Activated T-helper 17 cell treated with anti-CD3 and anti-CD28 coated beads, Interleukin-2, amount 50 U/mL, for 72 hours (primary cell): ENCODE measurements at regions not wholly inside any gene's neighbourhood (a gene's known extent, or its start where the extent isn't known, plus 50 kb on each side); places are given as distances from the start of the nearest gene placed in this dataset.
"Not testable (repeated sequence)": the region's sequence is repeated elsewhere in the genome, so short reads cannot be mapped to it uniquely, and the experiment has no call there.

Source experiments
- ATAC-seq: fragments of 150-1000 bp; cut with Tn5 transposase; replicated peaks from 2 replicates; pipeline ENCODE4 v1.10.0; 2021; ENCODE audit warnings: mild to moderate bottlenecking, moderate library complexity
- H3K27ac Mint-ChIP-seq: one replicate; pipeline ENCODE4 v1.8.0; 2022; ENCODE audit warnings: mixed read lengths
- H3K27me3 Mint-ChIP-seq: one replicate; pipeline ENCODE4 v1.8.0; 2022; ENCODE audit warnings: mixed read lengths
- H3K36me3 Mint-ChIP-seq: one replicate; pipeline ENCODE4 v1.8.0; 2022; ENCODE audit warnings: low read depth, mild to moderate bottlenecking, mixed read lengths
- H3K4me1 Mint-ChIP-seq: one replicate; pipeline ENCODE4 v1.8.0; 2022; ENCODE audit warnings: mixed read lengths
- H3K4me3 Mint-ChIP-seq: one replicate; pipeline ENCODE4 v1.8.0; 2022; ENCODE audit warnings: mild to moderate bottlenecking, mixed read lengths
- H3K9me3 Mint-ChIP-seq: one replicate; pipeline ENCODE4 v1.8.0; 2022; ENCODE audit warnings: mixed read lengths

- H3K27me3 Mint-ChIP-seq, result no peaks in the 10 kb centered on the region
- H3K9me3 Mint-ChIP-seq, result no peaks in the 10 kb centered on the region
- no peak for ATAC-seq
Measured at GRCh38 chr6:137316626-137317025, 97.4 kb upstream of the IFNGR1 start.

GRCh38 chr6:137315081-137315480 is 95.9 kb upstream of the IFNGR1 start:
- Mint-ChIP-seq H3K4me1 (no peaks in the 10 kb centered on the region), H3K36me3 (no peaks in the 10 kb centered on the region), H3K27ac (no peak overlapping the region), H3K4me3 (no peak overlapping the region), H3K9me3 (no peaks in the 10 kb centered on the region), H3K27me3 (no peaks in the 10 kb centered on the region)
- ATAC-seq, result no peak

More at GRCh38 chr6:137316626-137317025, 97.4 kb upstream of the IFNGR1 start:
- H3K4me3 Mint-ChIP-seq, result no peak overlapping the region
- no peaks in the 10 kb centered on the region for H3K36me3 Mint-ChIP-seq
- H3K27ac Mint-ChIP-seq, result no peak overlapping the region
- no peaks in the 10 kb centered on the region for H3K4me1 Mint-ChIP-seq

- ATAC-seq, result peak; percentile 72
- H3K9me3 Mint-ChIP-seq, result no peaks in the 10 kb centered on the region
- H3K4me3 Mint-ChIP-seq, result no peak overlapping the region
- H3K27ac Mint-ChIP-seq, result no peak overlapping the region
- no peaks in the 10 kb centered on the region for H3K36me3 Mint-ChIP-seq
- H3K4me1 Mint-ChIP-seq, result no peaks in the 10 kb centered on the region
- H3K27me3 Mint-ChIP-seq, result no peaks in the 10 kb centered on the region
Measured at GRCh38 chr6:137313928-137314855, 95.0 kb upstream of the IFNGR1 start.

- Mint-ChIP-seq H3K36me3 (no peaks in the 10 kb centered on the region), H3K27me3 (no peaks in the 10 kb centered on the region), H3K27ac (no peak overlapping the region), H3K4me1 (no peaks in the 10 kb centered on the region), H3K9me3 (no peaks in the 10 kb centered on the region), H3K4me3 (no peak overlapping the region)
- no peak for ATAC-seq
Measured at GRCh38 chr6:137313211-137313610, 94.0 kb upstream of the IFNGR1 start.

GRCh38 chr6:137311940-137312339 is 92.8 kb upstream of the IFNGR1 start:
- no peaks in the 10 kb centered on the region for H3K27me3 Mint-ChIP-seq
- no peak overlapping the region for H3K4me3 Mint-ChIP-seq
- H3K9me3 Mint-ChIP-seq, result no peaks in the 10 kb centered on the region
- no peak overlapping the region for H3K27ac Mint-ChIP-seq
- no peak for ATAC-seq
- H3K36me3 Mint-ChIP-seq, result no peaks in the 10 kb centered on the region
- no peaks in the 10 kb centered on the region for H3K4me1 Mint-ChIP-seq

- Mint-ChIP-seq H3K27ac (no peak overlapping the region), H3K4me1 (no peaks in the 10 kb centered on the region), H3K4me3 (no peak overlapping the region), H3K27me3 (no peaks in the 10 kb centered on the region), H3K9me3 (no peaks in the 10 kb centered on the region), H3K36me3 (no peaks in the 10 kb centered on the region)
- no peak for ATAC-seq
Measured at GRCh38 chr6:137309078-137309762, 90.0 kb upstream of the IFNGR1 start.

GRCh38 chr6:137307163-137307854 is 88.1 kb upstream of the IFNGR1 start:
- Mint-ChIP-seq H3K36me3 (no peaks in the 10 kb centered on the region), H3K9me3 (no peaks in the 10 kb centered on the region), H3K27ac (no peak overlapping the region), H3K4me1 (no peaks in the 10 kb centered on the region), H3K4me3 (no peak overlapping the region), H3K27me3 (peaks cover 5% of the 10 kb centered on the region)
- ATAC-seq, result no peak

- Mint-ChIP-seq H3K27ac (no peak overlapping the region), H3K4me1 (no peaks in the 10 kb centered on the region), H3K36me3 (no peaks in the 10 kb centered on the region), H3K4me3 (no peak overlapping the region), H3K27me3 (peaks cover 5% of the 10 kb centered on the region), H3K9me3 (no peaks in the 10 kb centered on the region)
- ATAC-seq, result no peak
Measured at GRCh38 chr6:137305691-137306090, 86.5 kb upstream of the IFNGR1 start.

- ATAC-seq, result no peak
- Mint-ChIP-seq H3K4me1 (no peaks in the 10 kb centered on the region), H3K4me3 (no peak overlapping the region)
Measured at GRCh38 chr6:137304020-137304780, 85.0 kb upstream of the IFNGR1 start.

GRCh38 chr6:137303441-137303840 is 84.3 kb upstream of the IFNGR1 start:
- no peak for ATAC-seq
- Mint-ChIP-seq H3K36me3 (no peaks in the 10 kb centered on the region), H3K27ac (no peak overlapping the region), H3K9me3 (no peaks in the 10 kb centered on the region), H3K4me1 (no peaks in the 10 kb centered on the region), H3K4me3 (no peak overlapping the region), H3K27me3 (peaks cover 5% of the 10 kb centered on the region)

More at GRCh38 chr6:137304020-137304780, 85.0 kb upstream of the IFNGR1 start:
- H3K36me3 Mint-ChIP-seq, result no peaks in the 10 kb centered on the region
- H3K9me3 Mint-ChIP-seq, result no peaks in the 10 kb centered on the region
- H3K27me3 Mint-ChIP-seq, result peaks cover 5% of the 10 kb centered on the region
- H3K27ac Mint-ChIP-seq, result no peak overlapping the region

- Mint-ChIP-seq H3K27ac (no peak overlapping the region), H3K27me3 (peaks cover 5% of the 10 kb centered on the region), H3K4me1 (no peaks in the 10 kb centered on the region), H3K9me3 (no peaks in the 10 kb centered on the region), H3K36me3 (no peaks in the 10 kb centered on the region), H3K4me3 (no peak overlapping the region)
- no peak for ATAC-seq
Measured at GRCh38 chr6:137299681-137300080, 80.5 kb upstream of the IFNGR1 start.

GRCh38 chr6:137297887-137298286 is 78.7 kb upstream of the IFNGR1 start:
- Mint-ChIP-seq H3K36me3 (no peaks in the 10 kb centered on the region), H3K4me1 (no peaks in the 10 kb centered on the region), H3K27ac (no peak overlapping the region), H3K4me3 (no peak overlapping the region), H3K9me3 (no peaks in the 10 kb centered on the region), H3K27me3 (no peaks in the 10 kb centered on the region)
- no peak for ATAC-seq

GRCh38 chr6:137292326-137292725 is 73.1 kb upstream of the IFNGR1 start:
- not testable (repeated sequence) for H3K4me1 Mint-ChIP-seq, H3K36me3 Mint-ChIP-seq, H3K4me3 Mint-ChIP-seq, H3K27me3 Mint-ChIP-seq, ATAC-seq, H3K9me3 Mint-ChIP-seq, H3K27ac Mint-ChIP-seq

GRCh38 chr6:137291441-137291840 is 72.3 kb upstream of the IFNGR1 start:
- peaks cover 7% of the 10 kb centered on the region for H3K27me3 Mint-ChIP-seq
- H3K9me3 Mint-ChIP-seq, result no peaks in the 10 kb centered on the region
- no peak overlapping the region for H3K4me3 Mint-ChIP-seq
- H3K27ac Mint-ChIP-seq, result no peak overlapping the region
- ATAC-seq, result peak; percentile 21
- no peaks in the 10 kb centered on the region for H3K36me3 Mint-ChIP-seq
- peaks cover 5% of the 10 kb centered on the region for H3K4me1 Mint-ChIP-seq
